ENCODE measurements at regions not wholly inside any gene's neighbourhood (a gene's known extent, or its start where the extent isn't known, plus 50 kb on each side); places are given as distances from the start of the nearest gene placed in this dataset.

DNA sequence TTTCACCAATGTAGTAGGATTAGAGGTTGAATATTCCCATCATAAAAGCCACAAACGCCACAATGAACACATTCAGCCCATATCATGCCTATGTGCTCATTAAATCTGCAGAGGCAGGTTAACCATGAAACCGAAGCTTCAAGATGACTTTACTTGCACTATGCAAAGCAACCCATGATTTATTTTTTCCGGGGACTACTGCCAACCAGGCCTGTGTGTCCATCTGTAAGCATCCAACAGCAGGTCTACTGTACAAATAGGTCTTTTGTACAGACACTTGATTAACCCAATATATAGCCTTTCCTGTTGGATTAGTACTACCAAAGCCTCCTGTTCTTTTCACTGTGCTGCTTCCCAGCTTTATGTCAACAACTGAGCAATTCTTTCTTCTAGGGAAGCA lies 104.9 kb upstream of the CDH10 start:
- TF ChIP-seq POLR2AphosphoS5 (IDR thresholded peaks at IDR 0.05; ENCODE audit: low read depth, low read length) (no peak), POLR2A (IDR thresholded peaks at IDR 0.05; ENCODE audit: low read depth, low read length) (no peak)
